GM23338 (cell line): ENCODE measurements at regions not wholly inside any gene's neighbourhood (a gene's known extent, or its start where the extent isn't known, plus 50 kb on each side); places are given as distances from the start of the nearest gene placed in this dataset.

Experiments used
- ATAC-seq: fragments of 200-7000 bp; cut with Tn5 transposase; 3 replicates; pipeline ENCODE4 v1.9.1; 2020
- DNase-seq: peaks from one replicate; pipeline ENCODE4 v3.0.0-alpha.2; 2015; ENCODE audit warnings: low spot score
- H2AFZ ChIP-seq: fragments of 200-600 bp; sonication (generic); 2 replicates; pipeline ENCODE4 v1.8.0; 2016; ENCODE audit warnings: antibody characterized with exemption, mild to moderate bottlenecking, moderate library complexity
- H3F3A ChIP-seq: fragments of 200-600 bp; sonication (generic); replicated peaks from 2 replicates; pipeline ENCODE4 v1.8.0; 2017; ENCODE audit warnings: antibody characterized with exemption, mixed run types, low read depth
- H3K27ac ChIP-seq: fragments of 200-600 bp; sonication (generic); 2 replicates; pipeline ENCODE4 v1.6.1; 2016; ENCODE audit warnings: low read depth
- H3K27me3 ChIP-seq: fragments of 200-600 bp; sonication (generic); 2 replicates; pipeline ENCODE4 v1.8.0; 2016; ENCODE audit warnings: mild to moderate bottlenecking, mixed run types, moderate library complexity; ENCODE audit not compliant: insufficient read depth
- H3K36me3 ChIP-seq: fragments of 200-600 bp; sonication (generic); 2 replicates; pipeline ENCODE4 v1.8.0; 2016; ENCODE audit warnings: mild to moderate bottlenecking; ENCODE audit not compliant: insufficient read depth
- H3K4me1 ChIP-seq: fragments of 200-600 bp; sonication (generic); 2 replicates; pipeline ENCODE4 v1.8.0; 2016; ENCODE audit warnings: mild to moderate bottlenecking, moderate library complexity; ENCODE audit not compliant: insufficient read depth
- H3K4me2 ChIP-seq: fragments of 200-600 bp; sonication (generic); 2 replicates; pipeline ENCODE4 v1.7.1; 2017; ENCODE audit warnings: mixed run types
- H3K4me3 ChIP-seq: fragments of 200-600 bp; sonication (generic); 2 replicates; pipeline ENCODE4 v1.6.1; 2016; ENCODE audit warnings: mixed run types
- H3K79me2 ChIP-seq: fragments of 200-600 bp; sonication (generic); replicated peaks from 2 replicates; pipeline ENCODE4 v1.8.0; 2017; ENCODE audit warnings: mild to moderate bottlenecking; ENCODE audit not compliant: insufficient read depth
- H3K9me2 ChIP-seq: fragments of 200-600 bp; sonication (generic); 2 replicates; pipeline ENCODE4 v1.8.0; 2017; ENCODE audit not compliant: insufficient read depth
- H4K20me1 ChIP-seq: fragments of 200-600 bp; sonication (generic); replicated peaks from 2 replicates; pipeline ENCODE4 v1.8.0; 2017; ENCODE audit warnings: mild to moderate bottlenecking; ENCODE audit not compliant: insufficient read depth
- H3K27ac Mint-ChIP-seq: 2 replicates; pipeline ENCODE4 v1.8.0; 2020; ENCODE audit warnings: inconsistent platforms, mild to moderate bottlenecking, moderate library complexity, mixed read lengths
- H3K27me3 Mint-ChIP-seq: 3 replicates; pipeline ENCODE4 v1.8.0; 2022; ENCODE audit warnings: low read depth, mild to moderate bottlenecking, moderate library complexity, mixed read lengths, inconsistent platforms; ENCODE audit not compliant: insufficient read depth, poor library complexity
- H3K36me3 Mint-ChIP-seq: 3 replicates; pipeline ENCODE4 v1.8.0; 2021; ENCODE audit warnings: low read depth, mild to moderate bottlenecking, inconsistent platforms, moderate library complexity, mixed read lengths
- H3K4me1 Mint-ChIP-seq: 3 replicates; pipeline ENCODE4 v1.8.0; 2020; ENCODE audit warnings: mild to moderate bottlenecking, inconsistent platforms, mixed read lengths
- H3K4me3 Mint-ChIP-seq: 3 replicates; pipeline ENCODE4 v1.8.0; 2021; ENCODE audit warnings: moderate library complexity, mild to moderate bottlenecking, inconsistent platforms, mixed read lengths
- H3K9me3 Mint-ChIP-seq: 3 replicates; pipeline ENCODE4 v1.8.0; 2020; ENCODE audit warnings: moderate library complexity, mild to moderate bottlenecking, inconsistent platforms, mixed read lengths
- CREB1 ChIP-seq: fragments of 250-450 bp; sonication (Bioruptor Pico); IDR thresholded peaks from 2 replicates; pipeline ENCODE4 v1.5.0; 2020; ENCODE audit warnings: low read depth, mild to moderate bottlenecking, moderate library complexity
- CTCF ChIP-seq, 2 experiments: fragments of 200-600 bp in 1 of 2; sonication (generic) in 1 of 2; conservative IDR thresholded peaks; 2 replicates each; pipeline versions ENCODE4 v1.5.1 to v1.6.1; 2016 to 2017; ENCODE audit warnings: antibody characterized with exemption in 2 of 2, low read depth in 2 of 2, mild to moderate bottlenecking in 2 of 2, moderate library complexity in 1 of 2
- ETS1 ChIP-seq: IDR thresholded peaks from 2 replicates; pipeline ENCODE4 v1.6.1; 2016; ENCODE audit warnings: antibody characterized with exemption
- EZH2 ChIP-seq: fragments of 200-600 bp; sonication (generic); IDR thresholded peaks from one replicate; pipeline ENCODE4 v1.8.0; 2017; ENCODE audit warnings: antibody characterized with exemption, mild to moderate bottlenecking, low read depth; ENCODE audit not compliant: unreplicated experiment
- EZH2phosphoT487 ChIP-seq: fragments of 200-600 bp; sonication (generic); IDR thresholded peaks from one replicate; pipeline ENCODE4 v1.8.1; 2018; ENCODE audit warnings: antibody characterized with exemption; ENCODE audit not compliant: unreplicated experiment
- JUNB ChIP-seq: IDR thresholded peaks from one replicate; pipeline ENCODE4 v1.6.1; 2016; ENCODE audit warnings: antibody characterized with exemption; ENCODE audit not compliant: unreplicated experiment
- NANOG ChIP-seq: IDR thresholded peaks from 2 replicates; pipeline ENCODE4 v1.6.1; 2016; ENCODE audit warnings: antibody characterized with exemption, borderline replicate concordance
- POLR2AphosphoS5 ChIP-seq: IDR thresholded peaks from 2 replicates; pipeline ENCODE4 v1.6.1; 2016; ENCODE audit warnings: antibody characterized with exemption, low read depth
- REST ChIP-seq: IDR thresholded peaks from one replicate; pipeline ENCODE4 v1.6.1; 2018; ENCODE audit warnings: antibody characterized with exemption; ENCODE audit not compliant: unreplicated experiment
- STAT1 ChIP-seq: IDR thresholded peaks from one replicate; pipeline ENCODE4 v1.6.1; 2016; ENCODE audit warnings: antibody characterized with exemption; ENCODE audit not compliant: unreplicated experiment
- ZNF114 ChIP-seq: fragments of 250-450 bp; sonication (Bioruptor Pico); IDR thresholded peaks from 2 replicates; pipeline ENCODE4 v1.5.0; 2020; ENCODE audit warnings: mild to moderate bottlenecking, moderate library complexity
- ZNF331 ChIP-seq: fragments of 250-450 bp; sonication (Bioruptor Pico); IDR thresholded peaks from 2 replicates; pipeline ENCODE4 v1.5.0; 2020; ENCODE audit warnings: low read depth, mild to moderate bottlenecking, moderate library complexity
- ZNF462 ChIP-seq: fragments of 250-450 bp; sonication (Bioruptor Pico); IDR thresholded peaks from 2 replicates; pipeline ENCODE4 v1.5.0; 2020; ENCODE audit warnings: mild to moderate bottlenecking, moderate library complexity

- no peak overlapping the region for H2AFZ ChIP-seq
- H3K79me2 ChIP-seq: no peaks in the 10 kb centered on the region
- no peak for ATAC-seq
- peaks cover 14% of the 10 kb centered on the region for H3K4me1 Mint-ChIP-seq
- no peak overlapping the region for H3K4me3 ChIP-seq
- H3K27me3 Mint-ChIP-seq: no peaks in the 10 kb centered on the region
- no peaks in the 10 kb centered on the region for H3K9me2 ChIP-seq
- H3K36me3 Mint-ChIP-seq: no peaks in the 10 kb centered on the region
- no peak overlapping the region for H3K27ac Mint-ChIP-seq
- H3K4me2 ChIP-seq: no peak overlapping the region
- no peak overlapping the region for H3K27ac ChIP-seq
- no peaks in the 10 kb centered on the region for H3F3A ChIP-seq
- no peak for DNase-seq
- no peaks in the 10 kb centered on the region for H3K9me3 Mint-ChIP-seq
- no peaks in the 10 kb centered on the region for H3K4me1 ChIP-seq
- H3K4me3 Mint-ChIP-seq: no peak overlapping the region
- TF ChIP-seq ZNF114 (CRISPR knock-in tag) (no peak), REST (no peak), JUNB (no peak), EZH2 (no peak), NANOG (no peak), CREB1 (CRISPR knock-in tag) (no peak), ZNF462 (CRISPR knock-in tag) (no peak), STAT1 (no peak), ZNF331 (no peak), POLR2AphosphoS5 (no peak), EZH2phosphoT487 (no peak), CTCF (conservative IDR thresholded peaks at IDR 0.05; ENCODE audit: low read depth in 2 of 2) (no peak), ETS1 (no peak)
- no peaks in the 10 kb centered on the region for H4K20me1 ChIP-seq
- no peaks in the 10 kb centered on the region for H3K36me3 ChIP-seq
- H3K27me3 ChIP-seq: no peaks in the 10 kb centered on the region
These were observed 273.7 kb upstream of the PIK3R1 start for GRCh38 chr5:67941614-67942401.
